GM12878 (cell line): ENCODE measurements at regions not wholly inside any gene's neighbourhood (a gene's known extent, or its start where the extent isn't known, plus 50 kb on each side); places are given as distances from the start of the nearest gene placed in this dataset.

Source experiments
- ATAC-seq: fragments of 200-7000 bp; cut with Tn5 transposase; 3 replicates; pipeline ENCODE4 v1.9.1; 2020; ENCODE audit warnings: mild to moderate bottlenecking, moderate library complexity
- BruUV-seq: library from RNA; stranded (reverse); fragments of 400-500 nt; replicated peaks from 2 replicates; lab custom pipeline; 2021; lab: Mats Ljungman, UMichigan
- CTCF ChIA-PET: fragments of 300-600 bp; sonication (Branson Sonifier 250); formaldehyde crosslinking; extraction: SDS; loops from one replicate; lab custom pipeline; 2021; ENCODE audit warnings: inconsistent platforms; lab: Yijun Ruan, JAX
- POLR2A ChIA-PET: fragments of 350-600 bp; formaldehyde crosslinking; extraction: SDS; loops from one replicate; lab custom pipeline; 2021; ENCODE audit warnings: inconsistent platforms; lab: Charles Lee
- RAD21 ChIA-PET: fragments of 300-600 bp; sonication (Branson Sonifier 250); formaldehyde crosslinking; loops from one replicate; lab custom pipeline; 2023; ENCODE audit warnings: antibody characterized with exemption; ENCODE audit not compliant: unreplicated experiment; lab: Charles Lee
- SMC1A ChIA-PET: fragments of 300-600 bp; sonication (Branson Sonifier 250); formaldehyde crosslinking; loops from one replicate; lab custom pipeline; 2023; ENCODE audit not compliant: unreplicated experiment, uncharacterized antibody; lab: Charles Lee
- DNase-seq: peaks from one replicate; pipeline ENCODE4 v3.0.0-alpha.2; 2011; ENCODE audit warnings: low read depth, low spot score
- FAIRE-seq: peaks from 3 replicates; lab custom pipeline; 2011; peaks lifted over from hg19 to GRCh38; lab: Jason Lieb, UNC
- H2AFZ ChIP-seq: 2 replicates; pipeline ENCODE4 v1.6.0; 2011; ENCODE audit warnings: low read depth, low read length, control low read depth; ENCODE audit not compliant: control insufficient read depth
- H3K27ac ChIP-seq: 2 replicates; pipeline ENCODE4 v1.5.1; 2011; ENCODE audit warnings: control low read depth; ENCODE audit not compliant: control insufficient read depth, insufficient read depth
- H3K27me3 ChIP-seq, 2 experiments: replicated peaks in 1 of 2; 2 replicates each; pipeline versions ENCODE4 v1.6.0 to v1.6.1; 2011; ENCODE audit warnings: low read length in 1 of 2; ENCODE audit not compliant: control insufficient read depth in 2 of 2, insufficient read depth in 2 of 2
- H3K36me3 ChIP-seq, 2 experiments: 2 replicates each; pipeline ENCODE4 v1.5.1; 2011; ENCODE audit warnings: low read length in 1 of 2; ENCODE audit not compliant: control insufficient read depth in 2 of 2, insufficient read depth in 2 of 2
- H3K4me1 ChIP-seq: 2 replicates; pipeline ENCODE4 v1.6.1; 2011; ENCODE audit warnings: mild to moderate bottlenecking, low read length, moderate library complexity, mixed read lengths; ENCODE audit not compliant: control insufficient read depth, insufficient read depth
- H3K4me2 ChIP-seq: 2 replicates; pipeline ENCODE4 v1.6.0; 2011; ENCODE audit warnings: control low read depth; ENCODE audit not compliant: control insufficient read depth, insufficient read depth
- H3K4me3 ChIP-seq: fragments of 200-600 bp; sonication (generic); 2 replicates; pipeline ENCODE4 v1.5.1; 2016
- H3K79me2 ChIP-seq: 2 replicates; pipeline ENCODE4 v1.6.0; 2011; ENCODE audit warnings: low read length; ENCODE audit not compliant: control insufficient read depth, insufficient read depth
- H3K9ac ChIP-seq: 2 replicates; pipeline ENCODE4 v1.8.0; 2011; ENCODE audit warnings: low read length, control low read depth, mixed read lengths; ENCODE audit not compliant: control insufficient read depth, insufficient read depth
- H3K9me3 ChIP-seq: replicated peaks from 3 replicates; pipeline ENCODE4 v1.5.1; 2011; ENCODE audit warnings: mild to moderate bottlenecking, low read length; ENCODE audit not compliant: control insufficient read depth, insufficient read depth
- H4K20me1 ChIP-seq: 2 replicates; pipeline ENCODE4 v1.6.0; 2011; ENCODE audit not compliant: control insufficient read depth, insufficient read depth
- ASH2L ChIP-seq: fragments of 300-600, 200-600 bp; sonication (generic); IDR thresholded peaks from 2 replicates; pipeline ENCODE4 v1.6.1; 2017; ENCODE audit warnings: low read depth, mild to moderate bottlenecking, borderline replicate concordance
- CBFB ChIP-seq: IDR thresholded peaks from 2 replicates; pipeline ENCODE4 v1.6.1; 2016; ENCODE audit warnings: antibody characterized with exemption, low read depth
- CBX3 ChIP-seq: fragments of 200-600 bp; sonication (generic); IDR thresholded peaks from 2 replicates; pipeline ENCODE4 v1.6.1; 2016; ENCODE audit warnings: low read depth, borderline replicate concordance
- EED ChIP-seq: sonication (generic); IDR thresholded peaks from 2 replicates; pipeline ENCODE4 v1.6.1; 2016; ENCODE audit warnings: antibody characterized with exemption, low read depth
- EGR1 ChIP-seq, 2 experiments: IDR thresholded peaks; 1 replicate in 1 of 2; 2 replicates in 1 of 2; pipeline ENCODE4 v1.6.1; 2011 to 2012; ENCODE audit warnings: low read depth in 2 of 2, low read length in 2 of 2, borderline replicate concordance in 1 of 2, mild to moderate bottlenecking in 1 of 2, moderate library complexity in 1 of 2
- FOXK2 ChIP-seq: fragments of 450-650 bp; IDR thresholded peaks from 2 replicates; pipeline ENCODE4 v1.6.1; 2017; ENCODE audit warnings: mild to moderate bottlenecking, moderate library complexity
- MAX ChIP-seq: IDR thresholded peaks from 2 replicates; pipeline ENCODE4 v1.6.1; 2012; ENCODE audit warnings: low read depth, low read length, improper control_type of control experiment
- MEF2B ChIP-seq: fragments of 450-650 bp; IDR thresholded peaks from 2 replicates; pipeline ENCODE4 v1.6.1; 2018; ENCODE audit warnings: mild to moderate bottlenecking, moderate library complexity; ENCODE audit not compliant: partially characterized antibody, poor library complexity, severe bottlenecking
- NFXL1 ChIP-seq: fragments of 450-650 bp; IDR thresholded peaks from 2 replicates; pipeline ENCODE4 v1.6.1; 2017; ENCODE audit warnings: antibody characterized with exemption, mild to moderate bottlenecking, borderline replicate concordance
- POLR2AphosphoS2 ChIP-seq: IDR thresholded peaks from 2 replicates; pipeline ENCODE4 v1.6.1; 2011; ENCODE audit warnings: low read depth, mild to moderate bottlenecking, low read length, improper control_type of control experiment, moderate library complexity
- SPI1 ChIP-seq: IDR thresholded peaks from 2 replicates; pipeline ENCODE4 v1.6.1; 2011; ENCODE audit warnings: low read depth, mild to moderate bottlenecking, low read length, moderate library complexity, borderline replicate concordance; ENCODE audit not compliant: insufficient read depth
- WRNIP1 ChIP-seq: IDR thresholded peaks from 2 replicates; pipeline ENCODE4 v1.6.1; 2011; ENCODE audit warnings: low read depth, low read length, improper control_type of control experiment, borderline replicate concordance
- ZNF384 ChIP-seq: IDR thresholded peaks from 2 replicates; pipeline ENCODE4 v1.6.1; 2012; ENCODE audit warnings: low read depth, mild to moderate bottlenecking, low read length, improper control_type of control experiment, borderline replicate concordance
- ZNF622 ChIP-seq: fragments of 450-650 bp; IDR thresholded peaks from 2 replicates; pipeline ENCODE4 v1.6.1; 2017; ENCODE audit warnings: mild to moderate bottlenecking, inconsistent platforms
- WGBS: methylation state at CpG from one replicate; pipeline ENCODE4 v1.1.6; 2016; ENCODE audit warnings: low lambda C conversion rate; ENCODE audit not compliant: insufficient replicate concordance, insufficient coverage; ENCODE audit errors: missing lambda C conversion rate; 5-methylcytosine and 5-hydroxymethylcytosine counted together
- in situ Hi-C: fragments of 300-500 bp; cut with MboI; formaldehyde crosslinking; loops from 9 replicates; pipeline ENCODE4 v1.14.3; 2018; ENCODE audit warnings: mixed read lengths
- intact Hi-C: fragments of 100-400 bp; cut with micrococcal nuclease; formaldehyde crosslinking; loops from one replicate; pipeline ENCODE4 v1.14.2; 2022; ENCODE audit not compliant: unreplicated experiment
- TF ChIP-seq, protein P1 (sequence below): fragments of 150-350 bp; IDR thresholded peaks from 2 replicates; pipeline ENCODE4 v1.6.1; 2014; ENCODE audit warnings: mild to moderate bottlenecking, low read depth, low read length
- TF ChIP-seq, protein P2 (sequence below): fragments of 450-650 bp; IDR thresholded peaks from 2 replicates; pipeline ENCODE4 v1.6.1; 2016; ENCODE audit warnings: mild to moderate bottlenecking
- TF ChIP-seq, protein P3 (sequence below): fragments of 450-650 bp; IDR thresholded peaks from 2 replicates; pipeline ENCODE4 v1.6.1; 2017; ENCODE audit warnings: low read depth, mild to moderate bottlenecking, moderate library complexity
- TF ChIP-seq, protein P4 (sequence below): fragments of 450-650 bp; IDR thresholded peaks from 2 replicates; pipeline ENCODE4 v1.6.1; 2014; ENCODE audit warnings: mild to moderate bottlenecking

GRCh38 chr14:26286913-26287205 is 311.0 kb downstream of the NOVA1 start:
- ChIA-PET RAD21 (no interaction called here), POLR2A (no interaction called here), SMC1A (no interaction called here), CTCF (no interaction called here)
- H4K20me1 ChIP-seq, result no peaks in the 10 kb centered on the region
- WGBS, result 0% methylated on average over 1 of the region's 1 CpG
- no peaks in the 10 kb centered on the region for H3K36me3 ChIP-seq
- no peaks in the 10 kb centered on the region for H3K27me3 ChIP-seq
- H3K4me3 ChIP-seq, result no peak overlapping the region
- H3K9me3 ChIP-seq, result no peaks in the 10 kb centered on the region
- no peak overlapping the region for H3K4me2 ChIP-seq
- FAIRE-seq (no peak), DNase-seq (no peak), ATAC-seq (no peak)
- no peaks in the 10 kb centered on the region for H3K4me1 ChIP-seq
- no peak for TF ChIP-seq EED
- no peak for TF ChIP-seq SPI1
- TF ChIP-seq MEF2B, result no peak
- TF ChIP-seq, protein P1, sequence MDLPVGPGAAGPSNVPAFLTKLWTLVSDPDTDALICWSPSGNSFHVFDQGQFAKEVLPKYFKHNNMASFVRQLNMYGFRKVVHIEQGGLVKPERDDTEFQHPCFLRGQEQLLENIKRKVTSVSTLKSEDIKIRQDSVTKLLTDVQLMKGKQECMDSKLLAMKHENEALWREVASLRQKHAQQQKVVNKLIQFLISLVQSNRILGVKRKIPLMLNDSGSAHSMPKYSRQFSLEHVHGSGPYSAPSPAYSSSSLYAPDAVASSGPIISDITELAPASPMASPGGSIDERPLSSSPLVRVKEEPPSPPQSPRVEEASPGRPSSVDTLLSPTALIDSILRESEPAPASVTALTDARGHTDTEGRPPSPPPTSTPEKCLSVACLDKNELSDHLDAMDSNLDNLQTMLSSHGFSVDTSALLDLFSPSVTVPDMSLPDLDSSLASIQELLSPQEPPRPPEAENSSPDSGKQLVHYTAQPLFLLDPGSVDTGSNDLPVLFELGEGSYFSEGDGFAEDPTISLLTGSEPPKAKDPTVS, result no peak
- no peak for TF ChIP-seq CBFB
- TF ChIP-seq, protein P2, sequence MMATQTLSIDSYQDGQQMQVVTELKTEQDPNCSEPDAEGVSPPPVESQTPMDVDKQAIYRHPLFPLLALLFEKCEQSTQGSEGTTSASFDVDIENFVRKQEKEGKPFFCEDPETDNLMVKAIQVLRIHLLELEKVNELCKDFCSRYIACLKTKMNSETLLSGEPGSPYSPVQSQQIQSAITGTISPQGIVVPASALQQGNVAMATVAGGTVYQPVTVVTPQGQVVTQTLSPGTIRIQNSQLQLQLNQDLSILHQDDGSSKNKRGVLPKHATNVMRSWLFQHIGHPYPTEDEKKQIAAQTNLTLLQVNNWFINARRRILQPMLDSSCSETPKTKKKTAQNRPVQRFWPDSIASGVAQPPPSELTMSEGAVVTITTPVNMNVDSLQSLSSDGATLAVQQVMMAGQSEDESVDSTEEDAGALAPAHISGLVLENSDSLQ, result no peak
- no peak for TF ChIP-seq NFXL1
- no peak for TF ChIP-seq ZNF622
- TF ChIP-seq POLR2AphosphoS2, result no peak
- no peak for TF ChIP-seq ZNF384
- no peak for TF ChIP-seq EGR1 (IDR thresholded peaks at IDR 0.05; ENCODE audit: borderline replicate concordance in 1 of 2, low read depth in 2 of 2, low read length in 2 of 2)
- no peak for TF ChIP-seq FOXK2
- TF ChIP-seq CBX3, result no peak
- TF ChIP-seq MAX, result no peak
- TF ChIP-seq, protein P3, sequence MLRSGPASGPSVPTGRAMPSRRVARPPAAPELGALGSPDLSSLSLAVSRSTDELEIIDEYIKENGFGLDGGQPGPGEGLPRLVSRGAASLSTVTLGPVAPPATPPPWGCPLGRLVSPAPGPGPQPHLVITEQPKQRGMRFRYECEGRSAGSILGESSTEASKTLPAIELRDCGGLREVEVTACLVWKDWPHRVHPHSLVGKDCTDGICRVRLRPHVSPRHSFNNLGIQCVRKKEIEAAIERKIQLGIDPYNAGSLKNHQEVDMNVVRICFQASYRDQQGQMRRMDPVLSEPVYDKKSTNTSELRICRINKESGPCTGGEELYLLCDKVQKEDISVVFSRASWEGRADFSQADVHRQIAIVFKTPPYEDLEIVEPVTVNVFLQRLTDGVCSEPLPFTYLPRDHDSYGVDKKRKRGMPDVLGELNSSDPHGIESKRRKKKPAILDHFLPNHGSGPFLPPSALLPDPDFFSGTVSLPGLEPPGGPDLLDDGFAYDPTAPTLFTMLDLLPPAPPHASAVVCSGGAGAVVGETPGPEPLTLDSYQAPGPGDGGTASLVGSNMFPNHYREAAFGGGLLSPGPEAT, result no peak
- TF ChIP-seq ASH2L, result no peak
- TF ChIP-seq, protein P4, sequence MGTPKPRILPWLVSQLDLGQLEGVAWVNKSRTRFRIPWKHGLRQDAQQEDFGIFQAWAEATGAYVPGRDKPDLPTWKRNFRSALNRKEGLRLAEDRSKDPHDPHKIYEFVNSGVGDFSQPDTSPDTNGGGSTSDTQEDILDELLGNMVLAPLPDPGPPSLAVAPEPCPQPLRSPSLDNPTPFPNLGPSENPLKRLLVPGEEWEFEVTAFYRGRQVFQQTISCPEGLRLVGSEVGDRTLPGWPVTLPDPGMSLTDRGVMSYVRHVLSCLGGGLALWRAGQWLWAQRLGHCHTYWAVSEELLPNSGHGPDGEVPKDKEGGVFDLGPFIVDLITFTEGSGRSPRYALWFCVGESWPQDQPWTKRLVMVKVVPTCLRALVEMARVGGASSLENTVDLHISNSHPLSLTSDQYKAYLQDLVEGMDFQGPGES, result no peak
- no peak for TF ChIP-seq WRNIP1
- BruUV-seq, result no TSS peak
- intact Hi-C loops (no loop called here), in situ Hi-C loops (no loop called here)
- no peak overlapping the region for H2AFZ ChIP-seq
- H3K79me2 ChIP-seq, result no peaks in the 10 kb centered on the region
- no peak overlapping the region for H3K9ac ChIP-seq
- H3K27ac ChIP-seq, result no peak overlapping the region
